ENCODE measurements at regions not wholly inside any gene's neighbourhood (a gene's known extent, or its start where the extent isn't known, plus 50 kb on each side); places are given as distances from the start of the nearest gene placed in this dataset.

DNA sequence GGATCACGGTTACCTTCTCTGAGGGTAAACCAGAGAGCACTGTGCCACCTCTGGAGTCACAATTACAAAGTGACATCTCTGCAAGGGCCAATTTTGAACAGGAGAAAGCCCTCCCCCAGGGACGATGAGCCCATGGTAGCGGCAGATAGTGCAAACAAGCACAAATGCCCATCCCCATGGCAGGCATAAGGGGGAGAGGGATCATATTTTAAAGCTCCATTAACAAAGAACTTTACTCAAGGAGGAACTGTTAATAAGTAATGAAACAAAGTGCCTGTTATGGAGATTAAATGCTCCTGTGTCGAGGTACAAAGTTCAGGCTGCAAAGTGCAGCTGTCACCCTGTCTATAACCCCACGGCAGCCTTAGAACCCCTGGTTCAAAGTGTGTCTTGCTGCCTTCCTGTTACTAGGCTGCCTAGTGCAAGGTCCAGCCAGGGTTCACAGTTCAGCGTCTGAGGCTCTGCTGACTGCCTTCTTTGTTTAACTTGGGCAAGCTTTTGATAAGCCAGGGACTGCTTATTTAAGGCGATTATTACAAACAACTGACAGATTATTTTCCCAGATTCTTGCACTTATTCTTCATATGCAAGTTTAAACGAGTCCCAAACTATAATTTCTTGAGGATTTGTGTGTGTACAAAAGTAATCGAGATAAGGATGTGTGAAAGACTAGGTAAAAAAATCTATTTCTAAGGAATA is 75.7 kb upstream of the NRIP1 start (continued):
- TF ChIP-seq, protein P1, sequence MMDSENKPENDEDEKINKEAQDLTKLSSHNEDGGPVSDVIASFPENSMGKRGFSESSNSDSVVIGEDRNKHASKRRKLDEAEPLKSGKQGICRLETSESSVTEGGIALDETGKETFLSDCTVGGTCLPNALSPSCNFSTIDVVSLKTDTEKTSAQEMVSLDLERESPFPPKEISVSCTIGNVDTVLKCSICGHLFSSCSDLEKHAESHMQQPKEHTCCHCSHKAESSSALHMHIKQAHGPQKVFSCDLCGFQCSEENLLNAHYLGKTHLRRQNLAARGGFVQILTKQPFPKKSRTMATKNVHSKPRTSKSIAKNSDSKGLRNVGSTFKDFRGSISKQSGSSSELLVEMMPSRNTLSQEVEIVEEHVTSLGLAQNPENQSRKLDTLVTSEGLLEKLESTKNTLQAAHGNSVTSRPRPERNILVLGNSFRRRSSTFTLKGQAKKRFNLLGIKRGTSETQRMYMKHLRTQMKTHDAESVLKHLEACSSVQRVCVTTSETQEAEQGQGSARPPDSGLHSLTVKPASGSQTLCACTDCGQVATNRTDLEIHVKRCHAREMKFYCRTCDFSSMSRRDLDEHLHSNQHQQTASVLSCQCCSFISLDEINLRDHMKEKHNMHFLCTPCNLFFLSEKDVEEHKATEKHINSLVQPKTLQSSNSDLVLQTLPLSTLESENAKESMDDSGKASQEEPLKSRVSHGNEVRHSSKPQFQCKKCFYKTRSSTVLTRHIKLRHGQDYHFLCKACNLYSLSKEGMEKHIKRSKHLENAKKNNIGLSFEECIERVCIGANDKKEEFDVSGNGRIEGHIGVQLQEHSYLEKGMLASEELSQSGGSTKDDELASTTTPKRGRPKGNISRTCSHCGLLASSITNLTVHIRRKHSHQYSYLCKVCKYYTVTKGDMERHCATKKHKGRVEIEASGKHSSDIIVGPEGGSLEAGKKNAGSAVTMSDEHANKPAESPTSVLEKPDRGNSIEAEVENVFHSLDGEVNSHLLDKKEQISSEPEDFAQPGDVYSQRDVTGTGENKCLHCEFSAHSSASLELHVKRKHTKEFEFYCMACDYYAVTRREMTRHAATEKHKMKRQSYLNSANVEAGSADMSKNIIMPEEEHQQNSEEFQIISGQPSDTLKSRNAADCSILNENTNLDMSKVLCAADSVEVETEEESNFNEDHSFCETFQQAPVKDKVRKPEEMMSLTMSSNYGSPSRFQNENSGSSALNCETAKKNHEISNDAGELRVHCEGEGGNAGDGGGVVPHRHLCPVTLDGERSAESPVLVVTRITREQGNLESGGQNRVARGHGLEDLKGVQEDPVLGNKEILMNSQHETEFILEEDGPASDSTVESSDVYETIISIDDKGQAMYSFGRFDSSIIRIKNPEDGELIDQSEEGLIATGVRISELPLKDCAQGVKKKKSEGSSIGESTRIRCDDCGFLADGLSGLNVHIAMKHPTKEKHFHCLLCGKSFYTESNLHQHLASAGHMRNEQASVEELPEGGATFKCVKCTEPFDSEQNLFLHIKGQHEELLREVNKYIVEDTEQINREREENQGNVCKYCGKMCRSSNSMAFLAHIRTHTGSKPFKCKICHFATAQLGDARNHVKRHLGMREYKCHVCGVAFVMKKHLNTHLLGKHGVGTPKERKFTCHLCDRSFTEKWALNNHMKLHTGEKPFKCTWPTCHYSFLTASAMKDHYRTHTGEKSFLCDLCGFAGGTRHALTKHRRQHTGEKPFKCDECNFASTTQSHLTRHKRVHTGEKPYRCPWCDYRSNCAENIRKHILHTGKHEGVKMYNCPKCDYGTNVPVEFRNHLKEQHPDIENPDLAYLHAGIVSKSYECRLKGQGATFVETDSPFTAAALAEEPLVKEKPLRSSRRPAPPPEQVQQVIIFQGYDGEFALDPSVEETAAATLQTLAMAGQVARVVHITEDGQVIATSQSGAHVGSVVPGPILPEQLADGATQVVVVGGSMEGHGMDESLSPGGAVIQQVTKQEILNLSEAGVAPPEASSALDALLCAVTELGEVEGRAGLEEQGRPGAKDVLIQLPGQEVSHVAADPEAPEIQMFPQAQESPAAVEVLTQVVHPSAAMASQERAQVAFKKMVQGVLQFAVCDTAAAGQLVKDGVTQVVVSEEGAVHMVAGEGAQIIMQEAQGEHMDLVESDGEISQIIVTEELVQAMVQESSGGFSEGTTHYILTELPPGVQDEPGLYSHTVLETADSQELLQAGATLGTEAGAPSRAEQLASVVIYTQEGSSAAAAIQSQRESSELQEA (CRISPR knock-in tag; IDR thresholded peaks at IDR 0.05; ENCODE audit: not compliant biosample characterization), result no peak
- no peak for TF ChIP-seq FOXK2 (IDR thresholded peaks at IDR 0.05)
- TF ChIP-seq ZNF564 (CRISPR knock-in tag; IDR thresholded peaks at IDR 0.05), result peak; percentile 83; the same call in 1 of the 2 replicates
- peak; percentile 98 for TF ChIP-seq KDM1A (CRISPR knock-in tag; IDR thresholded peaks at IDR 0.05)
- TF ChIP-seq, protein P2, sequence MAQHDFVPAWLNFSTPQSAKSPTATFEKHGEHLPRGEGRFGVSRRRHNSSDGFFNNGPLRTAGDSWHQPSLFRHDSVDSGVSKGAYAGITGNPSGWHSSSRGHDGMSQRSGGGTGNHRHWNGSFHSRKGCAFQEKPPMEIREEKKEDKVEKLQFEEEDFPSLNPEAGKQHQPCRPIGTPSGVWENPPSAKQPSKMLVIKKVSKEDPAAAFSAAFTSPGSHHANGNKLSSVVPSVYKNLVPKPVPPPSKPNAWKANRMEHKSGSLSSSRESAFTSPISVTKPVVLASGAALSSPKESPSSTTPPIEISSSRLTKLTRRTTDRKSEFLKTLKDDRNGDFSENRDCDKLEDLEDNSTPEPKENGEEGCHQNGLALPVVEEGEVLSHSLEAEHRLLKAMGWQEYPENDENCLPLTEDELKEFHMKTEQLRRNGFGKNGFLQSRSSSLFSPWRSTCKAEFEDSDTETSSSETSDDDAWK (CRISPR knock-in tag; IDR thresholded peaks at IDR 0.05), result no peak
- TF ChIP-seq ZNF546 (CRISPR knock-in tag; conservative IDR thresholded peaks at IDR 0.05), result peak; percentile 45; the same call in 1 of the 2 replicates
- TF ChIP-seq ZNF451 (CRISPR knock-in tag; IDR thresholded peaks at IDR 0.05), result peak; percentile 90; the same call in 1 of the 2 replicates
- no peak for TF ChIP-seq ZEB1 (IDR thresholded peaks at IDR 0.05; ENCODE audit: insufficient replicate concordance, low read depth)
- TF ChIP-seq GATA4 (IDR thresholded peaks at IDR 0.05; ENCODE audit: borderline replicate concordance, low read depth), result peak; percentile 93; the same call in 1 of the 2 replicates
- TF ChIP-seq PHB2 (IDR thresholded peaks at IDR 0.05; ENCODE audit: partially characterized antibody), result no peak
- TF ChIP-seq ZNF567 (CRISPR knock-in tag; IDR thresholded peaks at IDR 0.05; ENCODE audit: borderline replicate concordance), result no peak
- peak; percentile 100 for TF ChIP-seq ZMYM4 (CRISPR knock-in tag; IDR thresholded peaks at IDR 0.05)
- no peak for TF ChIP-seq NFYB (CRISPR knock-in tag; IDR thresholded peaks at IDR 0.05)
